GM21576 (cell line): ENCODE measurements at regions not wholly inside any gene's neighbourhood (a gene's known extent, or its start where the extent isn't known, plus 50 kb on each side); places are given as distances from the start of the nearest gene placed in this dataset.

Experiments used
- ATAC-seq: cut with Tn5 transposase; IDR thresholded peaks from one replicate; pipeline ENCODE4 v1.9.1; 2021; ENCODE audit warnings: mild to moderate bottlenecking, moderate library complexity; ENCODE audit not compliant: unreplicated experiment

GRCh38 chr5:56440871-56441740 is 208.0 kb upstream of the ANKRD55 start:
- no peak for ATAC-seq

GRCh38 chr5:56434986-56435385 is 201.9 kb upstream of the ANKRD55 start:
- no peak for ATAC-seq

GRCh38 chr5:56433039-56433617 is 200.0 kb upstream of the ANKRD55 start:
- ATAC-seq = no peak

GRCh38 chr5:56432321-56432720 is 199.2 kb upstream of the ANKRD55 start:
- no peak for ATAC-seq

DNA sequence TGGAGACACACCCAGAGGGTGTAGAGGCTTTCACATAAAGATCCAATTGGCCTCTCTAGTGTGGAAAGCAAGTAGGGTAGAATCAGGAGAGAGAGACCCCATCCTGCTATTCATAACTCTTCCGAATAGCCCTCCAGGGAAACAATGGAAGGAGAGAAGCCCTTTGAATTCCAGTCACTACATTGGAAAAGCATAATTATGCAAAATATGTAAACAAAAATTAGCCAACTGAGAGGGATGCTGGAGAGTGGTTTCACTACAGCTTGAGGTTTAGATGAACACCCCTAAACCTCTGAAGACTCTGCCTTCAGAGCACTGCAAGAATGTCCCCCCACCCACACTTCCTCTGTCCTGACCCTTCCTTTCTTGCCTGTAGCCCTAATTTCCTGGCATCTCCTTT is 197.3 kb upstream of the ANKRD55 start:
- ATAC-seq = no peak

DNA sequence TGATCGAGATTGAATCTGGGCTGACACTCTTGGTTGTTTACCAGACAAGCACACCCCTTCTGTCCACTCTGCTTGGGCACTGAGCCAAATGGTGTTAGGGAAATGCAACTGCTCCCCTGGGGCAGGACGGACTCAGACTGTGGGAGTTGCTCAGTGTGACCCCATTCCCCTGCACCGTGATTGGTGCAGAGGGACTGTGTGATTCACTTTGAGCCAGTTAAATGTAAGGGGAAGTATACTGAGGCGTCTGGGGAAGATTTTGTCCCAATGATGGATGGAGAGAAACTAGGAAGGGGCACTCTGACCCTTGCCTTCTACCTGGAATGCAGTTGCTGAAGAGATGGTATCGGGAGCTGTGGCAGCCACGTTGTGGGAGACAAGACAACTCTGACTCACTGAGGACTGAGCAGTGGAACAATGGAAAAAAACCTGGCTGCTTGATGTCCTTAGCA is 196.0 kb upstream of the ANKRD55 start:
- ATAC-seq = no peak

DNA sequence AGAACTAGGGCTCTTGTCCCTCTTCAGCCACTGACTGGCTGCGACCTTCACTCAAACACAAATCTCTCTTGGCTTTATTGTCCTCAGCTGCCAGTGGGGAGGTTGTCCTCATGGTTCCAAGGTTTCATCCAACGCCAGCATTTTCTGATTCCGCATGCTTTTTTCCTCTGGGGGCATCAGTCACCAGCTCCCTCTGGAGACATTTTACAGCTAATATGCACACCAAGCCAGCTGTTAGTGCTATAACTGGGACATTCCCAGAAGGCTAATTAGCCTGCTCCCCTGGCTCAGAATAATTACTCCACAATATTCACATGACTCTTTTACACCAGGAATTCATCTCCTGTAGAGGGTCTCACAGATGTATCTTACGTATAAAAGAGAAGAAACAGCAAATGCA is 193.6 kb upstream of the ANKRD55 start:
- ATAC-seq = no peak

- no peak for ATAC-seq
Measured at GRCh38 chr5:56422076-56422762, 189.1 kb upstream of the ANKRD55 start.

GRCh38 chr5:56421246-56422075 is 188.3 kb upstream of the ANKRD55 start:
- ATAC-seq = no peak

DNA sequence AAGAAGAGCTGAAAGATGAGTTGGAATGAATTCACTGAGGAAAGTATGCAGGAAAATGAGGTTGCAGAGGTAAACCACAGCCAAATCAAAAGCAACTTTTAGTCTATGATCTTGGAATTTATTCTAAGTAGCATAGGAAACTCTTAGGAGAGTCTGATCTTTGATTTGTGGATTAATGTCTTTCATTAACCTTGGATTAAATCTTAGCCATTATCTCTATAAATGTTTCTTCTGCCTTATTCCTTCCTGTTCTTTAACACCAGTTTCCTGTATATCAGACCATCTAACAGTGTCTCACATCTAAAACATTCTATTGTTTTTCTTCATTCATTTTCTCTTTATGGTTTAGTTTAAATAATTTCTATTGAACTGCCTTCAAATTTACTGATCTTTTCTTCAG is 187.2 kb upstream of the ANKRD55 start:
- ATAC-seq = no peak

GRCh38 chr5:56419667-56420066 is 186.5 kb upstream of the ANKRD55 start:
- ATAC-seq = no peak

DNA sequence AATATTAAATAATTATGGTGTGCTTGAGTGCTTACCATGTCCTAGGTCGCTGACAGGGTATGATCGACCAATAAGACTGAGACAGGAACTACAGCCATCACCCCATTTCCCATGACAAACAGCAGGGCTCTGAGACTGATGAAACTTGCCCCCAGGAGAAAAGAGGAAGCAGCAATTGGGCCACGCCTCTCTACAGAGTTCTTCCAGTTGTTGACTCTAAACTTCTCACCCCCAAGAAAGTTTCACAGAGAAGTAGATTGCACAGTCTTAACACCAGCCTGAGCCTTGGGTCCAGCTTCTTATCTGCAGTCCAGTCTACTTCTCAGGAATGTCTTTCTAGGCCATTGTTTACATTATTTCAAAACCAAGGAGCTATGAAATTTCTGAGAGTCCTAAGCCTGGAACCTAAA is 182.2 kb upstream of the ANKRD55 start:
- ATAC-seq = peak; percentile 80

DNA sequence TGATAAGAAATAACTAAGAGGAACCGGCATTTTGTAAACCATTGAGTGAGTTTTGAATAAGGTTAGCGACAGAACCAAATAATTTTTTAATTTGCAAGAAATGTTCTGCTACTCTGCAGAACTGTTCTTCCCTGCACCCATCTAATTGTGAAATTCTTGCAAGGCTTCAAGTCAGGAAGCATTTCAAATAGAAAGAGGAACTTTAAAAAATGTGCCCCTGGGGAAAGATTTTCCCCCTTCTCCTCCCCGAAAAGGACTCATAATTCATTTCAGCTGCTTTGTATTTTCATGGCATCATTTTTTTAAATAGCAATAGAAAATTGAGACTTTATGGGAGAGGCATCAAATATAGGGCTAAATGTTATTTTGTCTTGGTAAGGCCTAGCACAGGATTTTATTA is 180.9 kb upstream of the ANKRD55 start:
- ATAC-seq = no peak

GRCh38 chr5:56413546-56413945 is 180.4 kb upstream of the ANKRD55 start:
- ATAC-seq = no peak

GRCh38 chr5:56412601-56413379 is 179.7 kb upstream of the ANKRD55 start:
- ATAC-seq = peak; percentile 86

GRCh38 chr5:56410696-56411095 is 177.6 kb upstream of the ANKRD55 start:
- no peak for ATAC-seq

DNA sequence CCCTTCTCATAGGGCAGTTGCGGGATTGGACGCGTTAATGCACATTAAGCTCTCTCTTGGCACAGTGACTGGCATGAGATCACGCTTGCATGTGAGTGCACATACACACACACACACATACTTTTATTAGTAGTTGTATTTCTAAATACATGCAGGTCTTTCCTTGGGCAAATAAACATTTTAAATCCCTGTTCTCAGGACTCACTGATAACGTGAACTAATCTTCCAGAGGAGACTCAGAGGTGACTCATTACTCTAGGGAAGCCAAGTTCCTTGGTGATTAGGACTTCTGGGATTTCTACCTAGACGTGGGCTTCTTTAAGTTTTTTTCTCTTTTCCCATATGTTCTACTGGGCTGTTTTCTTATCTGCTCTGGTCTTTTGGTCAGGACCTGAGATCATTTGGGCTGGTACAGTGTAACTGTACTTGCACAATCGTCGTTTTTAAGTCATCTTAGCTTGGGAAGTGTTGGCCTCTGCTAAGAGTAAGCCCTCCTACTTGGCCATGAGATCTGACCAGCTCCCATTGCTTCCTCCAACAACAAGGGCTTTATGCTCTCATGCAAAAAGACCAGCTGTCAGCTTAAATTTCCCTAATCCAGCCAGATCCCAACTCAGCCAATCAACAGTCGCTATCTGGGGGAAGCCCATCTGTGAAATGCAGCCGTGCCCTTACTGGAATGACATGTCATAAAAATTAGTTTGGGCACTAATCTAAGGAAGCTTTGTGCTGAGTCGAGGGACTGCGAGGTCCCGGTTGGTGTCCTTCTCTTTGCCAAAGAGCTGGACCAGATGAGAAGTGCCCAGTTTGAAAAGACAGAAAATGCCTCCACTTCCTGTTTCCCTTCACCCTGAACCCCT is 176.4 kb upstream of the ANKRD55 start:
- ATAC-seq = no peak

- ATAC-seq = no peak
Measured at GRCh38 chr5:56406838-56407237, 173.7 kb upstream of the ANKRD55 start.

DNA sequence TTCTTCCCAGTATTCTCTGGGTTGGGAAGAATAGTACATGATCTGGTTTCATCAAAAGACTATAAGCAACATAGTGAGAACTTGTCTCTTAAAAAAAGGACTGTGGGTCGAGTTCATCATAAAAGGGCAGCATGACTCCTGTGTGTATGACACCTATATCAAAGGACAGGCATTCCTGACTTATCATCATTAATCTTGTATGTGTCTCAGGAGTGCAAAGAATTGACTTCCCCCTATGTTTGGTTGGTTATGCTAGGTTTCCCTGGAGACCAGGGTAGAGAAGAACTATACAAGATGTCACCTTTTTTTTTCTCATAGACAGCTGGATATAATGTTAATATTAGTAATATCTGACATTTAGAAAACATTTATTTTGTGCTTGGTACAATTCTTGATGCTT is 173.1 kb upstream of the ANKRD55 start:
- ATAC-seq = no peak
